RWPE1 (cell line): ENCODE measurements at regions not wholly inside any gene's neighbourhood (a gene's known extent, or its start where the extent isn't known, plus 50 kb on each side); places are given as distances from the start of the nearest gene placed in this dataset.

ENCODE experiments used
- CTCF ChIA-PET: fragments of 350-600 bp; sonication (Branson Sonifier 250); formaldehyde crosslinking; extraction: SDS; loops from one replicate; lab custom pipeline; 2021; lab: Yijun Ruan, JAX
- POLR2A ChIA-PET: fragments of 400-600 bp; formaldehyde crosslinking; extraction: SDS; loops from one replicate; lab custom pipeline; 2020; ENCODE audit warnings: antibody characterized with exemption; ENCODE audit not compliant: low non-redundant PET; lab: Yijun Ruan, JAX
- DNase-seq: peaks from one replicate; pipeline ENCODE4 v3.0.0; 2012; ENCODE audit warnings: low spot score
- H3K27ac ChIP-seq: fragments of 450-650 bp; 2 replicates; pipeline ENCODE4 v1.5.1; 2017
- TF ChIP-seq, protein P1 (sequence below): fragments of 450-650 bp; conservative IDR thresholded peaks from 2 replicates; pipeline ENCODE4 v1.5.1; 2017; ENCODE audit warnings: low read depth, mild to moderate bottlenecking

DNA sequence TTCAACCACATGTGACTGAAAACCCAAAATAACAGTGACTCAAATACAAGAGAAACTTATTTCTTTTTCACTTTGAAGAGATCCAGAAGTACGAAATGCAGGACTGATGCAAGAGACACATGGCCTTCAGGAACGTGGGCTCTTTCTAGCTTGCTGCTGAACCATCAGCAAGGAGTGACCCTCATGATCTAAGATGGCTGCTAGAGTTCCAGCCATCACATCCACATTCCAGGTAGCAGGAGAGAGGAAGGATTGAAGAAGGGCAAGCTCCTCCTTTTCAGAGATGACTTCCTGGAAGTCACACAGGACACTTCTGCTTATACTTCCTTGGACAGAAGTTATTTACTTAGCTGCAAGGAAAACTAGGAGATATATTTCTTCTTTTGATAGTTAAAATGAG is 67.6 kb upstream of the BCL11B start:
- H3K27ac ChIP-seq = no peak overlapping the region
- CTCF ChIA-PET = no interaction called here
- TF ChIP-seq, protein P1, sequence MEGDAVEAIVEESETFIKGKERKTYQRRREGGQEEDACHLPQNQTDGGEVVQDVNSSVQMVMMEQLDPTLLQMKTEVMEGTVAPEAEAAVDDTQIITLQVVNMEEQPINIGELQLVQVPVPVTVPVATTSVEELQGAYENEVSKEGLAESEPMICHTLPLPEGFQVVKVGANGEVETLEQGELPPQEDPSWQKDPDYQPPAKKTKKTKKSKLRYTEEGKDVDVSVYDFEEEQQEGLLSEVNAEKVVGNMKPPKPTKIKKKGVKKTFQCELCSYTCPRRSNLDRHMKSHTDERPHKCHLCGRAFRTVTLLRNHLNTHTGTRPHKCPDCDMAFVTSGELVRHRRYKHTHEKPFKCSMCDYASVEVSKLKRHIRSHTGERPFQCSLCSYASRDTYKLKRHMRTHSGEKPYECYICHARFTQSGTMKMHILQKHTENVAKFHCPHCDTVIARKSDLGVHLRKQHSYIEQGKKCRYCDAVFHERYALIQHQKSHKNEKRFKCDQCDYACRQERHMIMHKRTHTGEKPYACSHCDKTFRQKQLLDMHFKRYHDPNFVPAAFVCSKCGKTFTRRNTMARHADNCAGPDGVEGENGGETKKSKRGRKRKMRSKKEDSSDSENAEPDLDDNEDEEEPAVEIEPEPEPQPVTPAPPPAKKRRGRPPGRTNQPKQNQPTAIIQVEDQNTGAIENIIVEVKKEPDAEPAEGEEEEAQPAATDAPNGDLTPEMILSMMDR = no peak
- POLR2A ChIA-PET = no interaction called here
- no peak for DNase-seq

DNA sequence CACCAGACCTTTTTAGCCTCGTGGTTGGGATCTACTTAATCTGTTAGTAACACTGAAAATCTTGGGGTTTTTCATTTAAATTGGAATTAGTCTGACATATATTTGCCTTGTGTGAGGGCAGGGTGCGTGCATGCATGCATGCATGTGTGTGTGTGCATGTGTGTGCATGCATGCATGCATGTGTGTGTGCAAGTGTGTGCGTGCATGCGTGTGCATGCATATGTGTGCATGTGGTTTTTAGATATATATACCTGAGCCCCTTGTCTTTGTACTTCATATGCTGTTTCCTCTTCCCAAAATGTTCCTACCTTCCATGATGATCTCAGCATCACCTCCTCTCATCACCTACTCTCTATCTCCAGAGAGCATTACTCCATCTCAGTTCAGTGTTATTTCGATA is 66.3 kb upstream of the BCL11B start:
- CTCF ChIA-PET = no interaction called here

DNA sequence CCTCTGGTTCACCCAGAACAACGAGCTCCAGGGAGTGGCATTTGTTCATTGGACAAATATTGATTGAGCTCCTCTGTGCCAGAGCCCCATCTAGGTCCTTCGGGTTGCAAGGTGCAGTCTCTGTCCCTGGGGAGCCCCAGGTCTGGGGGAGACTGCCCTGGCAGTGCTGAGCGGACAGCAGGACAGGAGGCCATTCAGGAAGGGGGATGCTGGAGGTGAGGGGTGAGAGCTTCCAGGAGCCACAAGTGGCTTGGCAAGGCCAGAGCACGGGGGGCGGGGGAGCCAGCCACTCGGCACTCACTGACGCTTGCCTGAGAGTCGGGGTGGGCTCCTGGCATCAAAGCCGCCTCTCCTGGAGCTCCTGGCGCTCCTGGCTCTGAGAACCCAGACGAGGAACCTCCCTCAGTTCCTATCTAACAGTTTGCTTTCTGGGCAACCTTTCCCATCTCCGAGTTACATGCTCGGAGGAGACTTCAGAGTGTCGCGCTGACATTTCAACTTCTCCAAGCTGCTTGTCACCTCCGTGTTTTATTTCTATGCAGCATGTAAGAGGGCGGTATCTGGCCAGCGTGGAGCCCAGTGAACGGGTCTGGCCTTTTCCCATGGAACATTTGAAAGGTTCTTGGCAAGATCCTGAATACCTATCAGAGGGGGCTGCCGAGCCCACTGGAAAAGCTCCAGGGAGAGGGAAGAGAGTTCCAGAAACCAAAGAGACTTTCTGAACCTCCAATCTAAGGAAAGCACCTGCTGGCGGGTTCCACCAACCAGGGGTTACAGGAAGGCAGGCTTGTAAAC is 62.0 kb upstream of the BCL11B start:
- ChIA-PET CTCF (no interaction called here), POLR2A (no interaction called here)
- no peak for DNase-seq
- H3K27ac ChIP-seq = no peak overlapping the region
- TF ChIP-seq, protein P1 = no peak

More for the DNA sequence above, 66.3 kb upstream of the BCL11B start:
- DNase-seq = no peak
- TF ChIP-seq, protein P1 = no peak
- no peak overlapping the region for H3K27ac ChIP-seq
- POLR2A ChIA-PET = no interaction called here

DNA sequence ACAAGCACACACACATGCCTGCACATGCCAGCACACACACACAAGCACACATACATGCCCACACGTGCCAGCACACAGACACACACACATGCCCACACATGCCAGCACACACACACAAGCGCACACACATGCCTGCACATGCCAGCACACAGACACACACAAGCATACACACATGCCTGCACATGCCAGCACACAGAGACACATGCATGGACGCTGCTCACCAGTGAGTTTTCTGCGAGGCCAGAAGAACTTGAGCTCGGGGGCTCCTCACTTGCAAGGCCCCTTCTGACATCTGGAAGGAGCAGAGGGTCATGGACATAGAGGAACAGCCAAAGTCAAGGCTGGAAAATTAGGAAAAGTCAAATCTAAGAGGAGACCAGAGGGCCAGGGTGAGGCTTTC is 61.2 kb upstream of the BCL11B start:
- ChIA-PET POLR2A (no interaction called here), CTCF (no interaction called here)
- TF ChIP-seq, protein P1 = no peak
- H3K27ac ChIP-seq = no peak overlapping the region
- DNase-seq = no peak

DNA sequence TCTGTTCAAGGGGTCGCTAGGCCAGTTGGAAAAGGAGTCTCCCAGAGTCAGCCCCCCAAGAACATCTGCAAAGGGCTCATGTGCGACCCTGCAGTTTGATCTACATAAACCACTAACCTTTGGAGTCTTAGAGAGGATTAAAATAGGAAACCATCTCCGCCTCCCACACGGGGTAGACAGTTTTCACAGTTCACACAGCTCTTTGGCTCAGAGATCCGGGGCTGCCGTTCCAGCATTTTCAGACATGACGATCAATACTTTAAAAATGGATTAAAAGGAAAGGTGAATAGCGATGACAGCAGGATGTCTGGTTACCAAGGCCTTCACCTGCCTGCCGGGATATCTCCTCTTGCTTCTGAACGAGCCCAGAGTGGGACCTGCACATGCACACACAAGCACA is 59.8 kb upstream of the BCL11B start:
- TF ChIP-seq, protein P1 = no peak
- no peak overlapping the region for H3K27ac ChIP-seq
- no peak for DNase-seq
- CTCF ChIA-PET = no interaction called here
- POLR2A ChIA-PET = no interaction called here

DNA sequence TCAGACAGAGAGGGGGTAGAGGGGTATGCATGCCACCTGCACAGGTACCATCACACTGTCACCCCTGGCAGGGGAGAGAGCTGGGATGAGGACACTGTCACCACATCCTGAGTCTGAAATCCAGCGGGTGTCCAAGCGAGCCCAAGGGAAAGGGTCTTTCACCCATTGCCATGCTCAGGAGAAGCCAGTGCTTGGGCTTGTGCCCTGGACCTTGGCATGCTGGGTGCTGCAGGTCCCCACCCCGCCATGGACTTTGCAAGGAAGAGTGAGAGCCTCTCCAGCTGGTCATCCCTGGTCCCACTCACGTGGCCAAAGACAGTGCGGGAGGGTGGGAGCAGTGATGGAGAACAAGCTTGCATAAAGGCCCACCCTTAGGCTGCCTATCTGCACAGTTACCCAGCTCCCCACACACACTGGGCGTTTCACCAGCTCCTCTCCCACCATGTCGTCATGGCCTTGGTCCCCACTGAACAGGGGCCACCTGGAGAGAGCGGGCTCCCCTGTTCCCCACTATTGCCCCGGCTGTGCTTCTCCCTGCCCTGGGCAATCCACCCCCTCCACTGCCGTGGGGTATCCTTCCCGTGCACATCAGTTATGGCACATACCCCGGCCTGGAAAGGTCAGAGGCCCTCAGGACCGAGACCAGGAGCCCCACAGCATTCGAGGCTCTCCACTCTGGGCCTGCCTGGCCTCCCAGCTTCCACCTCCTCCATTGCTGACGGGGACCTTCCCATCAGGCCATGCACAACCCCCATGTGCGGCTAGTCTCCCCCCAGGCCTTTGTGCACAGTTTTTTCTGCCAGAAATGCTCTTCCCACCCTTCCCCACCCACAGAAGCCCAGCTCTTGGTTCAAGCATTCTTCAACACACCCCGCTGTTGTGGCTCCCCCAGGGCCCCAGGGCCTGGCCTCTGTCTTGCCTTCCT is 58.6 kb upstream of the BCL11B start:
- POLR2A ChIA-PET = no interaction called here
- CTCF ChIA-PET = interaction anchor here (0.5 to 0.6 kb wide), 2 partner anchors 395 to 897 kb away, joined by 3 read pairs; no protein-coding TSS in a partner anchor

More for the DNA sequence above, 58.6 kb upstream of the BCL11B start:
- H3K27ac ChIP-seq = no peak overlapping the region
- TF ChIP-seq, protein P1 = no peak
- DNase-seq = no peak
